Upper lobe of left lung (tissue), 6 donors: ENCODE measurements at regions not wholly inside any gene's neighbourhood (a gene's known extent, or its start where the extent isn't known, plus 50 kb on each side); places are given as distances from the start of the nearest gene placed in this dataset.

ENCODE experiments used
- ATAC-seq, 2 donors: fragments of 200-7000 bp; cut with Tn5 transposase; one replicate each; pipeline ENCODE4 v1.9.1; 2022; ENCODE audit warnings: mild to moderate bottlenecking in 2 of 2, moderate library complexity in 2 of 2; ENCODE audit not compliant: low FRiP score in 2 of 2
- DNase-seq, 2 donors: peaks; one replicate each; pipeline ENCODE4 v3.0.0-alpha.2; 2019 to 2020
- H3K27ac ChIP-seq, 4 donors: fragments of 200-600 bp; sonication (generic); one replicate each; pipeline ENCODE4 v1.5.1; 2016 to 2019
- H3K27me3 ChIP-seq, 4 donors: fragments of 200-600 bp; sonication (generic); one replicate each; pipeline ENCODE4 v1.5.1; 2017 to 2019
- H3K36me3 ChIP-seq, 4 donors: fragments of 200-600 bp; sonication (generic); one replicate each; pipeline ENCODE4 v1.5.1; 2016 to 2019
- H3K4me1 ChIP-seq, 4 donors: fragments of 200-600 bp; sonication (generic); one replicate each; pipeline ENCODE4 v1.5.1; 2018 to 2019
- H3K4me3 ChIP-seq, 4 donors: fragments of 200-600 bp; sonication (generic); one replicate each; pipeline ENCODE4 v1.5.1; 2017 to 2019; ENCODE audit warnings: mild to moderate bottlenecking in 2 of 4, moderate library complexity in 1 of 4
- H3K9me3 ChIP-seq, 4 donors: fragments of 200-600 bp; sonication (generic); one replicate each; pipeline ENCODE4 v1.5.1; 2018 to 2019
- EP300 ChIP-seq, 4 donors: sonication (generic); formaldehyde crosslinking; IDR thresholded peaks; one replicate each; pipeline ENCODE4 v1.5.1; 2017; ENCODE audit warnings: antibody characterized with exemption in 4 of 4, control low read depth in 2 of 4
- POLR2A ChIP-seq, 4 donors: fragments of 450-650 bp; IDR thresholded peaks; one replicate each; pipeline ENCODE4 v1.5.1; 2016 to 2017; ENCODE audit warnings: antibody characterized with exemption in 4 of 4, mild to moderate bottlenecking in 2 of 4
- POLR2AphosphoS5 ChIP-seq, 2 donors: sonication (generic); formaldehyde crosslinking; IDR thresholded peaks; one replicate each; pipeline ENCODE4 v1.5.1; 2017; ENCODE audit warnings: antibody characterized with exemption in 2 of 2
- WGBS, 2 donors: methylation state at CpG; one replicate each; pipeline ENCODE4 v1.1.5; 2017 to 2018; 5-methylcytosine and 5-hydroxymethylcytosine counted together
- TF ChIP-seq, protein P1 (sequence below), 6 experiments: fragments of 450-650 bp in 4 of 6; fragments of 200-600 bp in 2 of 6; sonication (generic) in 2 of 6; IDR thresholded peaks; one replicate each; pipeline ENCODE4 v1.5.1; 2016 to 2019; ENCODE audit warnings: antibody characterized with exemption in 6 of 6
- donor health status: DM: no; HTN: no; CAD: no; lungs with moderate emphysema.
- donor health status: DM: no; HTN: yes; CAD: no; lungs with severe emphysema.

- no peak overlapping the region for H3K4me3 ChIP-seq
- ATAC-seq, result no peak
- 90 to 98% methylated on average over 2 of the region's 2 CpGs for WGBS, 2 donors
- peaks cover 0 to 5% (median 0%) of the 10 kb centered on the region in 4 donors for H3K4me1 ChIP-seq
- TF ChIP-seq, protein P1, sequence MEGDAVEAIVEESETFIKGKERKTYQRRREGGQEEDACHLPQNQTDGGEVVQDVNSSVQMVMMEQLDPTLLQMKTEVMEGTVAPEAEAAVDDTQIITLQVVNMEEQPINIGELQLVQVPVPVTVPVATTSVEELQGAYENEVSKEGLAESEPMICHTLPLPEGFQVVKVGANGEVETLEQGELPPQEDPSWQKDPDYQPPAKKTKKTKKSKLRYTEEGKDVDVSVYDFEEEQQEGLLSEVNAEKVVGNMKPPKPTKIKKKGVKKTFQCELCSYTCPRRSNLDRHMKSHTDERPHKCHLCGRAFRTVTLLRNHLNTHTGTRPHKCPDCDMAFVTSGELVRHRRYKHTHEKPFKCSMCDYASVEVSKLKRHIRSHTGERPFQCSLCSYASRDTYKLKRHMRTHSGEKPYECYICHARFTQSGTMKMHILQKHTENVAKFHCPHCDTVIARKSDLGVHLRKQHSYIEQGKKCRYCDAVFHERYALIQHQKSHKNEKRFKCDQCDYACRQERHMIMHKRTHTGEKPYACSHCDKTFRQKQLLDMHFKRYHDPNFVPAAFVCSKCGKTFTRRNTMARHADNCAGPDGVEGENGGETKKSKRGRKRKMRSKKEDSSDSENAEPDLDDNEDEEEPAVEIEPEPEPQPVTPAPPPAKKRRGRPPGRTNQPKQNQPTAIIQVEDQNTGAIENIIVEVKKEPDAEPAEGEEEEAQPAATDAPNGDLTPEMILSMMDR (IDR thresholded peaks at IDR 0.05), result no peak
- no peak for TF ChIP-seq EP300 (IDR thresholded peaks at IDR 0.05)
- no peak for TF ChIP-seq POLR2A (IDR thresholded peaks at IDR 0.05)
- TF ChIP-seq POLR2AphosphoS5 (IDR thresholded peaks at IDR 0.05), result no peak
- H3K9me3 ChIP-seq, result no peaks in the 10 kb centered on the region
- DNase-seq, result no peak
- no peak overlapping the region for H3K27ac ChIP-seq
- no peaks in the 10 kb centered on the region for H3K27me3 ChIP-seq
- no peaks in the 10 kb centered on the region for H3K36me3 ChIP-seq
Observed at GRCh38 chr1:224492632-224493031, 58.0 kb upstream of the WDR26 start.

GRCh38 chr1:224493269-224493668 lies 58.7 kb upstream of the WDR26 start:
- WGBS, 2 donors, result 48 to 54% methylated on average over 4 of the region's 4 CpGs
- ATAC-seq, result no peak

DNA sequence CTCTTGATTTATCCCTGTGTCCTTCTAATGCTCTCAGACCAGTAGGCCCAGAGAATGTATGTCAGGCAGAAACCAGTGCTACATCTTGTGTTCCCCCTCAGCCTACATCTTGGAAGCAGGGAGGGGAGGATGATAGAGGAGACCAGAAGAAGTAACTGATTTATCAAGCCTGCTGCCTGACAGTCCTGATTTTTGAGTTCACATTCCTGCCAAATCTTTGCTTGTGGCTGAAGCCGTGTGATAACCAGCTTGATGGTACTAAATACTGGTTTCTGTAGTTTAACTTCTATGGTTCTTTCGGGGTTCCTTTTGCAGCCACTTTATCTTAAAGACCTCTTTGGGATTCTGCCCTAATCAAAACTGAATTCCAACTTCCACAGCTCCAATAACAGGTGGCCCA lies 59.7 kb upstream of the WDR26 start:
- TF ChIP-seq EP300 (IDR thresholded peaks at IDR 0.05) (no peak), POLR2A (IDR thresholded peaks at IDR 0.05) (no peak), POLR2AphosphoS5 (IDR thresholded peaks at IDR 0.05) (no peak)
- TF ChIP-seq, protein P1 (IDR thresholded peaks at IDR 0.05), result no peak
- H3K27ac ChIP-seq, result no peak overlapping the region
- peaks cover 12 to 18% (median 15%) of the 10 kb centered on the region in 4 donors for H3K4me1 ChIP-seq
- DNase-seq (no peak), ATAC-seq (no peak)
- H3K27me3 ChIP-seq, result no peaks in the 10 kb centered on the region
- H3K9me3 ChIP-seq, result no peaks in the 10 kb centered on the region
- H3K4me3 ChIP-seq, result no peak overlapping the region
- H3K36me3 ChIP-seq, result no peaks in the 10 kb centered on the region
- WGBS, 2 donors, result 96 to 97% methylated on average over 2 of the region's 2 CpGs

More at GRCh38 chr1:224493269-224493668, 58.7 kb upstream of the WDR26 start:
- no peak for DNase-seq
- H3K4me3 ChIP-seq, result no peak overlapping the region
- H3K36me3 ChIP-seq, result no peaks in the 10 kb centered on the region
- TF ChIP-seq, protein P1 (IDR thresholded peaks at IDR 0.05), result no peak
- TF ChIP-seq POLR2A (IDR thresholded peaks at IDR 0.05), result no peak
- no peak for TF ChIP-seq POLR2AphosphoS5 (IDR thresholded peaks at IDR 0.05)
- no peak for TF ChIP-seq EP300 (IDR thresholded peaks at IDR 0.05)
- peaks cover 5 to 10% (median 6%) of the 10 kb centered on the region in 4 donors for H3K4me1 ChIP-seq
- no peaks in the 10 kb centered on the region for H3K27me3 ChIP-seq
- H3K9me3 ChIP-seq, result no peaks in the 10 kb centered on the region
- H3K27ac ChIP-seq, result no peak overlapping the region

DNA sequence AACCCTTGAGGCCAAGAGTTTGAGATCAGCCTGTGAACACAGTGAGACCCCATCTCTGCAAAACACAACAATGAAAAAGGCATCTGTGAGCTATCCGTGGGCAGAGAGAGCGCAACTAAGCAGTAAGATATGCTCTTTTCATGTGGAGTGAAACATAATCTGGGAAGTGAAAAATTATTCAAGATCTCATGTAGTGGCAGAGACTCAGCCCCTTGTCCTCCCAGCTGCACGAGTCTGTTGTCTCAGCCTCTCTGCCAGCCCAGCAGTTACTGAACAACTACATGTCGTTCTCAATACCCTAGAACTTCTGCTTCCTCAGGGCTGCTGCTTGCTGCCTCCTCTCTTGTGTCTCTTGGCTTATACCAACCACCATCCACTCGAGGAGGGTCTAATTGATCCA lies 61.3 kb upstream of the WDR26 start:
- no peak for ATAC-seq
- H3K4me1 ChIP-seq, result peaks cover 12 to 18% (median 15%) of the 10 kb centered on the region in 4 donors
- H3K27me3 ChIP-seq, result no peaks in the 10 kb centered on the region
- TF ChIP-seq POLR2A (IDR thresholded peaks at IDR 0.05) (no peak), POLR2AphosphoS5 (IDR thresholded peaks at IDR 0.05) (no peak), EP300 (IDR thresholded peaks at IDR 0.05) (no peak)
- TF ChIP-seq, protein P1 (IDR thresholded peaks at IDR 0.05), result no peak
- no peaks in the 10 kb centered on the region for H3K36me3 ChIP-seq
- H3K9me3 ChIP-seq, result no peaks in the 10 kb centered on the region
- H3K4me3 ChIP-seq, result no peak overlapping the region
- H3K27ac ChIP-seq, result no peak overlapping the region
- DNase-seq, result no peak
- WGBS, 2 donors, result 73 to 75% methylated on average over 5 of the region's 5 CpGs

DNA sequence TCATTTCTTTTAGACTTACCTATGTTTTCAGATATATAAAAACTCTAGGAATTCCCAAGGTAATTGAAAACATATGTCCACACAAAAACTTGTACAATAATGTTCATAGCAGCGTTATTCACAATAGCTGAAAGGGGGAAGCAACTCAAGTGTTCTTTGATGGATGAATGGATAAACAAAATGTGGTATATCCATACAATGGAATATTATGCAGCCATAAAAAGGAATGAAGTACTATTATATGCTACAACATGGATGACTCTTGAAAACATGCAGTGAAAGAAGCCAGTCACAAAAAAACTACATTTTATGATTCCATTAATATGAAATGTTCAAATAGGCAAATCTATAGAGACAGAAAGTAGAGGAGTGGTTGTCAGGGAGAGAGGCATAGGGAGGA lies 62.2 kb upstream of the WDR26 start:
- ATAC-seq (no peak), DNase-seq (no peak)
- Histone ChIP-seq H3K4me1 (peaks cover 12 to 17% (median 14%) of the 10 kb centered on the region in 4 donors), H3K27ac (no peak overlapping the region), H3K36me3 (no peaks in the 10 kb centered on the region), H3K27me3 (no peaks in the 10 kb centered on the region), H3K4me3 (no peak overlapping the region), H3K9me3 (no peaks in the 10 kb centered on the region)
- WGBS, 2 donors, result 100% methylated on average over 1 of the region's 1 CpG
- TF ChIP-seq POLR2AphosphoS5 (IDR thresholded peaks at IDR 0.05), result no peak
- TF ChIP-seq EP300 (IDR thresholded peaks at IDR 0.05), result no peak
- TF ChIP-seq, protein P1 (IDR thresholded peaks at IDR 0.05), result no peak
- TF ChIP-seq POLR2A (IDR thresholded peaks at IDR 0.05), result no peak
